ENCODE measurements at regions not wholly inside any gene's neighbourhood (a gene's known extent, or its start where the extent isn't known, plus 50 kb on each side); places are given as distances from the start of the nearest gene placed in this dataset.
"Not testable (repeated sequence)": the region's sequence is repeated elsewhere in the genome, so short reads cannot be mapped to it uniquely, and the experiment has no call there.

DNA sequence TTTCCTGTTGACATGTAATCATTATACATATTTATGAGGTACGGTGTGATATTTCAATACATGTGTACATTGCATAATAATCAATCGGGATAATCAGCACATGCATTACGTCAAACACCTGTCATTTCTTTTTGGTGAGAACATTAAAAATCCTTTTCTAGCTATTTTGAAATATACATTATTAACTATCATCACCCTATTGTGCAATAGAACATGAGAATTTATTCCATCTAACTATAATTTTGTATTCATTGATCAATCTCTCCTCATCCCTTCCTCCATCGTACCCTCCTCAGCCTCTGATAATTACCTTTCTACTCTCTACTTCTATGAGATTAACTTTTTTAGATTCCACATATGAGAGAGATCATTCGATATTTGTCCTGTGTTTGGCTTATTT lies 170.9 kb upstream of the GHR start:
- Histone ChIP-seq H2AFZ (ENCODE audit: low read depth, low read length) (no peak overlapping the region), H3K27ac (ENCODE audit: low read depth, low read length) (no peak overlapping the region), H3K9ac (ENCODE audit: low read length) (no peak overlapping the region), H3K9me3 (ENCODE audit: insufficient read depth, low read depth, low read length) (no peaks in the 10 kb centered on the region), H3K4me3 (ENCODE audit: insufficient read depth, low read depth, low read length) (no peak overlapping the region), H4K20me1 (ENCODE audit: insufficient read depth, low read length) (no peaks in the 10 kb centered on the region), H3K36me3 (ENCODE audit: insufficient read depth, low read length) (no peaks in the 10 kb centered on the region), H3K79me2 (ENCODE audit: insufficient read depth, low read length) (no peaks in the 10 kb centered on the region), H3K4me1 (ENCODE audit: insufficient read depth, low read length) (no peaks in the 10 kb centered on the region), H3K27me3 (ENCODE audit: insufficient read depth, low read length) (no peaks in the 10 kb centered on the region), H3K4me2 (ENCODE audit: low read length) (no peak overlapping the region)
- peaks cover 2% of the 10 kb centered on the region for H3K9me3 Mint-ChIP-seq (ENCODE audit: unreplicated experiment)
- FAIRE-seq = no peak
- TF ChIP-seq EZH2 (IDR thresholded peaks at IDR 0.05; ENCODE audit: insufficient read depth, low read length) = no peak
- TF ChIP-seq, protein P1, sequence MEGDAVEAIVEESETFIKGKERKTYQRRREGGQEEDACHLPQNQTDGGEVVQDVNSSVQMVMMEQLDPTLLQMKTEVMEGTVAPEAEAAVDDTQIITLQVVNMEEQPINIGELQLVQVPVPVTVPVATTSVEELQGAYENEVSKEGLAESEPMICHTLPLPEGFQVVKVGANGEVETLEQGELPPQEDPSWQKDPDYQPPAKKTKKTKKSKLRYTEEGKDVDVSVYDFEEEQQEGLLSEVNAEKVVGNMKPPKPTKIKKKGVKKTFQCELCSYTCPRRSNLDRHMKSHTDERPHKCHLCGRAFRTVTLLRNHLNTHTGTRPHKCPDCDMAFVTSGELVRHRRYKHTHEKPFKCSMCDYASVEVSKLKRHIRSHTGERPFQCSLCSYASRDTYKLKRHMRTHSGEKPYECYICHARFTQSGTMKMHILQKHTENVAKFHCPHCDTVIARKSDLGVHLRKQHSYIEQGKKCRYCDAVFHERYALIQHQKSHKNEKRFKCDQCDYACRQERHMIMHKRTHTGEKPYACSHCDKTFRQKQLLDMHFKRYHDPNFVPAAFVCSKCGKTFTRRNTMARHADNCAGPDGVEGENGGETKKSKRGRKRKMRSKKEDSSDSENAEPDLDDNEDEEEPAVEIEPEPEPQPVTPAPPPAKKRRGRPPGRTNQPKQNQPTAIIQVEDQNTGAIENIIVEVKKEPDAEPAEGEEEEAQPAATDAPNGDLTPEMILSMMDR (IDR thresholded peaks at IDR 0.05; ENCODE audit: insufficient read depth, low read depth, low read length) = no peak
- DNase-seq (ENCODE audit: low read depth) = no peak
- H3K4me3 Mint-ChIP-seq (ENCODE audit: unreplicated experiment) = no peak overlapping the region
- H3K27ac Mint-ChIP-seq (ENCODE audit: unreplicated experiment) = no peak overlapping the region
- H3K4me1 Mint-ChIP-seq (ENCODE audit: low read depth, unreplicated experiment) = no peaks in the 10 kb centered on the region
- H3K27me3 Mint-ChIP-seq (ENCODE audit: low read depth, unreplicated experiment) = peaks cover 26% of the 10 kb centered on the region
- H3K36me3 Mint-ChIP-seq (ENCODE audit: low read depth, unreplicated experiment) = no peaks in the 10 kb centered on the region

- peaks cover 41% of the 10 kb centered on the region for H3K27me3 Mint-ChIP-seq (ENCODE audit: low read depth, unreplicated experiment)
- not testable (repeated sequence) for H3K79me2 ChIP-seq (ENCODE audit: insufficient read depth, low read length); H3K4me3 Mint-ChIP-seq (ENCODE audit: unreplicated experiment); H3K9me3 ChIP-seq (ENCODE audit: insufficient read depth, low read depth, low read length); H2AFZ ChIP-seq (ENCODE audit: low read depth, low read length); FAIRE-seq; H4K20me1 ChIP-seq (ENCODE audit: insufficient read depth, low read length); DNase-seq (ENCODE audit: low read depth); H3K4me3 ChIP-seq (ENCODE audit: insufficient read depth, low read depth, low read length); H3K4me2 ChIP-seq (ENCODE audit: low read length); H3K27ac Mint-ChIP-seq (ENCODE audit: unreplicated experiment); H3K27ac ChIP-seq (ENCODE audit: low read depth, low read length); H3K27me3 ChIP-seq (ENCODE audit: insufficient read depth, low read length); H3K36me3 Mint-ChIP-seq (ENCODE audit: low read depth, unreplicated experiment); H3K4me1 ChIP-seq (ENCODE audit: insufficient read depth, low read length); H3K36me3 ChIP-seq (ENCODE audit: insufficient read depth, low read length); H3K4me1 Mint-ChIP-seq (ENCODE audit: low read depth, unreplicated experiment); H3K9ac ChIP-seq (ENCODE audit: low read length)
- peaks cover 26% of the 10 kb centered on the region for H3K9me3 Mint-ChIP-seq (ENCODE audit: unreplicated experiment)
These were observed 163.3 kb upstream of the GHR start for GRCh38 chr5:42259914-42260313.

GRCh38 chr5:42267091-42267490 lies 156.1 kb upstream of the GHR start:
- no peaks in the 10 kb centered on the region for H3K9me3 ChIP-seq (ENCODE audit: insufficient read depth, low read depth, low read length)
- Mint-ChIP-seq H3K27me3 (ENCODE audit: low read depth, unreplicated experiment) (peaks cover 47% of the 10 kb centered on the region), H3K9me3 (ENCODE audit: unreplicated experiment) (peaks cover 19% of the 10 kb centered on the region), H3K4me3 (ENCODE audit: unreplicated experiment) (no peak overlapping the region), H3K36me3 (ENCODE audit: low read depth, unreplicated experiment) (no peaks in the 10 kb centered on the region), H3K4me1 (ENCODE audit: low read depth, unreplicated experiment) (peaks cover 3% of the 10 kb centered on the region), H3K27ac (ENCODE audit: unreplicated experiment) (no peak overlapping the region)
- no peaks in the 10 kb centered on the region for H3K4me1 ChIP-seq (ENCODE audit: insufficient read depth, low read length)
- no peaks in the 10 kb centered on the region for H3K79me2 ChIP-seq (ENCODE audit: insufficient read depth, low read length)
- no peak overlapping the region for H3K4me3 ChIP-seq (ENCODE audit: insufficient read depth, low read depth, low read length)
- no peak overlapping the region for H3K9ac ChIP-seq (ENCODE audit: low read length)
- TF ChIP-seq EZH2 (IDR thresholded peaks at IDR 0.05; ENCODE audit: insufficient read depth, low read length) = no peak
- TF ChIP-seq, protein P1 (IDR thresholded peaks at IDR 0.05; ENCODE audit: insufficient read depth, low read depth, low read length) = no peak
- H3K27ac ChIP-seq (ENCODE audit: low read depth, low read length) = no peak overlapping the region
- no peak overlapping the region for H3K4me2 ChIP-seq (ENCODE audit: low read length)
- no peak for FAIRE-seq
- no peaks in the 10 kb centered on the region for H3K27me3 ChIP-seq (ENCODE audit: insufficient read depth, low read length)
- no peak for DNase-seq (ENCODE audit: low read depth)
- H2AFZ ChIP-seq (ENCODE audit: low read depth, low read length) = no peak overlapping the region
- H3K36me3 ChIP-seq (ENCODE audit: insufficient read depth, low read length) = no peaks in the 10 kb centered on the region
- no peaks in the 10 kb centered on the region for H4K20me1 ChIP-seq (ENCODE audit: insufficient read depth, low read length)

- peaks cover 48% of the 10 kb centered on the region for H3K27me3 Mint-ChIP-seq (ENCODE audit: low read depth, unreplicated experiment)
- not testable (repeated sequence) for DNase-seq (ENCODE audit: low read depth); FAIRE-seq
These were observed 155.1 kb upstream of the GHR start for GRCh38 chr5:42268170-42268569.

More at GRCh38 chr5:42268170-42268569, 155.1 kb upstream of the GHR start:
- H2AFZ ChIP-seq (ENCODE audit: low read depth, low read length); H3K27me3 ChIP-seq (ENCODE audit: insufficient read depth, low read length); H3K9ac ChIP-seq (ENCODE audit: low read length); H3K4me3 Mint-ChIP-seq (ENCODE audit: unreplicated experiment); H3K36me3 Mint-ChIP-seq (ENCODE audit: low read depth, unreplicated experiment); H3K79me2 ChIP-seq (ENCODE audit: insufficient read depth, low read length); H3K4me1 Mint-ChIP-seq (ENCODE audit: low read depth, unreplicated experiment); H4K20me1 ChIP-seq (ENCODE audit: insufficient read depth, low read length); H3K36me3 ChIP-seq (ENCODE audit: insufficient read depth, low read length); H3K27ac Mint-ChIP-seq (ENCODE audit: unreplicated experiment); H3K4me1 ChIP-seq (ENCODE audit: insufficient read depth, low read length); H3K4me2 ChIP-seq (ENCODE audit: low read length); H3K27ac ChIP-seq (ENCODE audit: low read depth, low read length); H3K4me3 ChIP-seq (ENCODE audit: insufficient read depth, low read depth, low read length); H3K9me3 ChIP-seq (ENCODE audit: insufficient read depth, low read depth, low read length): not testable (repeated sequence)
- H3K9me3 Mint-ChIP-seq (ENCODE audit: unreplicated experiment) = peaks cover 15% of the 10 kb centered on the region

All from astrocyte (in vitro differentiated cells and primary cell).